ENCODE measurements at regions not wholly inside any gene's neighbourhood (a gene's known extent, or its start where the extent isn't known, plus 50 kb on each side); places are given as distances from the start of the nearest gene placed in this dataset.
"Not testable (repeated sequence)": the region's sequence is repeated elsewhere in the genome, so short reads cannot be mapped to it uniquely, and the experiment has no call there.

DNA sequence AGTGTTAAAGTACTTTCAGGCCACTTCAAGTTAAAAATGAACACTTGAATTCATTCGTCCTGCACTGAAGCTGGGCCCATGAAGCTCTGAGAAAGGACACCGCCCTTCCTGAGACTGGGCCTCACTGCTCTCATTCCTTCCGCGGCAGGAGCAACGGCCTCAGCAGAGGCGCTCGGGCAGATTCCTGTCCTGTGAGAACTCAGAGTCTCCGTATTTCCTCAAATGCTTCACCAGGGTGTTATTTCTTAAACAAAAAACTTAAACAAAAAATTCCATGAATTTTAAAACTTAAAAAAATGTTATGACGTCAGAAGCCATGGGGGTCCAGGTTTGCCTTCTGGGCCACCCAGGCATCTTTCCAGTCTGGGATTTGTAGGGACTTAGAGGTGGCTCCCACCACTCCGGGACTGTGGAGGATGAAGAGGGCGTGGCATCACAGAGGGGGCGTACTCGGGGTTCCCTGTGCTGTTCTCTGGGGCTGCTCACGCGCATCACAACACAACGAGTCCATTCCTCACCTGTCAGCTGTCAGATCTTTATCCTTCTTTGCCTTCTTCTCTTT is 115.9 kb upstream of the ASB18 start:
- no peak for DNase-seq
- no peak overlapping the region for H3K4me3 ChIP-seq (ENCODE audit: low read depth, low read length)
- TF ChIP-seq, protein P1, sequence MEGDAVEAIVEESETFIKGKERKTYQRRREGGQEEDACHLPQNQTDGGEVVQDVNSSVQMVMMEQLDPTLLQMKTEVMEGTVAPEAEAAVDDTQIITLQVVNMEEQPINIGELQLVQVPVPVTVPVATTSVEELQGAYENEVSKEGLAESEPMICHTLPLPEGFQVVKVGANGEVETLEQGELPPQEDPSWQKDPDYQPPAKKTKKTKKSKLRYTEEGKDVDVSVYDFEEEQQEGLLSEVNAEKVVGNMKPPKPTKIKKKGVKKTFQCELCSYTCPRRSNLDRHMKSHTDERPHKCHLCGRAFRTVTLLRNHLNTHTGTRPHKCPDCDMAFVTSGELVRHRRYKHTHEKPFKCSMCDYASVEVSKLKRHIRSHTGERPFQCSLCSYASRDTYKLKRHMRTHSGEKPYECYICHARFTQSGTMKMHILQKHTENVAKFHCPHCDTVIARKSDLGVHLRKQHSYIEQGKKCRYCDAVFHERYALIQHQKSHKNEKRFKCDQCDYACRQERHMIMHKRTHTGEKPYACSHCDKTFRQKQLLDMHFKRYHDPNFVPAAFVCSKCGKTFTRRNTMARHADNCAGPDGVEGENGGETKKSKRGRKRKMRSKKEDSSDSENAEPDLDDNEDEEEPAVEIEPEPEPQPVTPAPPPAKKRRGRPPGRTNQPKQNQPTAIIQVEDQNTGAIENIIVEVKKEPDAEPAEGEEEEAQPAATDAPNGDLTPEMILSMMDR (IDR thresholded peaks at IDR 0.05; ENCODE audit: low read depth, low read length), result no peak
- no peaks in the 10 kb centered on the region for H3K36me3 ChIP-seq
- no peak overlapping the region for H3K27ac ChIP-seq
- no peaks in the 10 kb centered on the region for H3K9me3 ChIP-seq (ENCODE audit: severe bottlenecking)
- peaks cover 37% of the 10 kb centered on the region for H3K27me3 ChIP-seq (ENCODE audit: insufficient read depth, low read depth, severe bottlenecking)

DNA sequence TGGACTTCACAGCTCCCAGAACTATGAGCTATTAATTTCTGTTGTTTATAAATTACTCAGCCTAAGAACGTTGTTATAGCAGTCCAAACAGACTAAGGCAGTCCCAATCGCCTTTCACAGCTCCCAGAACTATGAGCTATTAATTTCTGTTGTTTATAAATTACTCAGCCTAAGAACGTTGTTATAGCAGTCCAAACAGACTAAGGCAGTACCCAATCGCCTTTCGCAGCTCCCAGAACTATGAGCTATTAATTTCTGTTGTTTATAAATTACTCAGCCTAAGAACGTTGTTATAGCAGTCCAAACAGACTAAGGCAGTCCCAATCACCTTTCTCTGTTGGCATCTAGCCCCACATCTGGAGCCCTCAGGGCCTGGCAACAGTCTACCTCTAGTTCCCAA is 117.0 kb upstream of the ASB18 start:
- not testable (repeated sequence) for H3K9me3 ChIP-seq (ENCODE audit: severe bottlenecking)

DNA sequence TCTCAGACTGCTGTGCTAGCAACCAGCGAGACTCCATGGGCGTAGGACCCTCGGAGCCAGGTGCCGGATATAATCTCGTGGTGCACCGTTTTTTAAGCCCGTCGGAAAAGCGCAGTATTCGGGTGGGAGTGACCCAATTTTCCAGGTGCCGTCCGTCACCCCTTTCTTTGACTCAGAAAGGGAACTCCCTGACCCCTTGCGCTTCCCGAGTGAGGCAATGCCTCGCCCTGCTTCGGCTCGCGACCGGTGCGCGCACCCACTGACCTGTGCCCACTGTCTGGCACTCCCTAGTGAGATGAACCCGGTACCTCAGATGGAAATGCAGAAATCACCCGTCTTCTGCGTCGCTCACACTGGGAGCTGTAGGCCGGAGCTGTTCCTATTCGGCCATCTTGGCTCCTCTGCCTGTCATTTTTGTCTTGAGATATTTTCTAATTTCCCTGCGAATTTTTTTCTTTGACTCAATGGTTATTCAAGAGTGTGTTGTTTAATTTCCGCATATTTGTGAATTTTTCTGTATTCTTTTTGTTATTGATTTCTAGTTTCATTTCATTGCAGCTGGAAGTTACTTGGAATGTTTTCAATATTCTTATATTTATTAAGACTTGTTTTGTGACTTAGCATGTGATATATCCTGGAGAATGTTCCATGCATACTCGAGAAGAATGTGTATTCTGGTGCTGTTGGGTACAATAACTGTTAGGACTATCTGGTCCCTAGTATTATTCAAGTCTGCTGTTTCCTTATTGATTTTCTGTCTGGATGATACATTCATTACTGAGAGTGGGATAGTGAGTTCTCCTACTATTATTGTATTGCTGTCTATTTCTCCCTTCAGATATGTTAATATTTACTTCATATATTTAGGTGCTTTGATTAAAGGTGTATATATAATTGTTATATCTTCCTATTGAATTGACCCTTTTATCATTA is 125.3 kb upstream of the ASB18 start:
- H3K9me3 ChIP-seq (ENCODE audit: severe bottlenecking); DNase-seq; H3K36me3 ChIP-seq; H3K4me3 ChIP-seq (ENCODE audit: low read depth, low read length); H3K27ac ChIP-seq; H3K27me3 ChIP-seq (ENCODE audit: insufficient read depth, low read depth, severe bottlenecking): not testable (repeated sequence)

More for the DNA sequence above, 117.0 kb upstream of the ASB18 start:
- H3K4me3 ChIP-seq (ENCODE audit: low read depth, low read length); H3K27ac ChIP-seq; DNase-seq; H3K36me3 ChIP-seq: not testable (repeated sequence)
- peaks cover 32% of the 10 kb centered on the region for H3K27me3 ChIP-seq (ENCODE audit: insufficient read depth, low read depth, severe bottlenecking)

DNA sequence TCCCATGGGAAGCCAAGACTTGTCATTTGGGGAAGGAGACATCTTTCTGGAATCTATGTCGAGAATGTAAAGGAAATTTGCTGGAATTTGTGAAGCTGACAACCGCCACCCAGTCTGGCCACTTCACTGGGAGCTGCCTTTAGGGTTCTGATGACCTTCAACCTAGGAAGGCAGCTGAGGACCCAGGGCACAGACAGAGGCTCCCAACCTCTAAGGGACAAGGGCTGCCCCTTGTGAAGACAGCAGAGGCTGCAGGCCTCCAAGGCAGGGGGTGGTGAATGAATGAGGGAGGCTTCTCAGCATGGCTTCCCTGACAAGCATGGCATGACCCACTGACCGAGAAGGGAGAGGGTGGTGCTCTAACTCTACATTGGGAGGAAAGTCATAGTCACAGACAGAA is 128.9 kb upstream of the ASB18 start:
- H3K36me3 ChIP-seq, result no peaks in the 10 kb centered on the region
- TF ChIP-seq, protein P1 (IDR thresholded peaks at IDR 0.05; ENCODE audit: low read depth, low read length), result no peak
- H3K9me3 ChIP-seq (ENCODE audit: severe bottlenecking), result no peaks in the 10 kb centered on the region
- no peak for DNase-seq
- no peak overlapping the region for H3K4me3 ChIP-seq (ENCODE audit: low read depth, low read length)
- no peak overlapping the region for H3K27ac ChIP-seq
- H3K27me3 ChIP-seq (ENCODE audit: insufficient read depth, low read depth, severe bottlenecking), result peaks cover 22% of the 10 kb centered on the region

DNA sequence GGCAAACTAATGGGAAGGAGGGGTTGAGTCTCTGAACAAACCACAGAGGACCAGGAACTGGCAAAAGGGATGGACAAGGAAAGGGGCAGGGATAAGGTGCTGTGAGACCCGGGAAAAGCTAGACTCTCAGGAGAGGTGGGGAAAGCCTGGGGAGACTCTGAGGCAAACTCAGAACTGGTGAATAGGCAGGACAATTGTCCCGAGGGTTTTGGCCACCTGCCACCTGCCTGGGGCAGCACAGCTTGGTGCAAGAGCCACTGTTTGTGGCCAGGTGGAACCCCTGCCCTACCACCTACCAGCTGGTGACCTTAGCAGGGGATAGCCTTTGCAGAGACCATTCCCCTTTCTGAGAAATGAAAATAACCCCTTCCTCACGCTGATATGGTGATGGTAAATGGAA is 129.4 kb upstream of the ASB18 start:
- H3K36me3 ChIP-seq, result no peaks in the 10 kb centered on the region
- H3K27ac ChIP-seq, result no peak overlapping the region
- H3K4me3 ChIP-seq (ENCODE audit: low read depth, low read length), result no peak overlapping the region
- no peak for DNase-seq
- TF ChIP-seq, protein P1 (IDR thresholded peaks at IDR 0.05; ENCODE audit: low read depth, low read length), result no peak
- peaks cover 27% of the 10 kb centered on the region for H3K27me3 ChIP-seq (ENCODE audit: insufficient read depth, low read depth, severe bottlenecking)
- H3K9me3 ChIP-seq (ENCODE audit: severe bottlenecking), result no peaks in the 10 kb centered on the region

DNA sequence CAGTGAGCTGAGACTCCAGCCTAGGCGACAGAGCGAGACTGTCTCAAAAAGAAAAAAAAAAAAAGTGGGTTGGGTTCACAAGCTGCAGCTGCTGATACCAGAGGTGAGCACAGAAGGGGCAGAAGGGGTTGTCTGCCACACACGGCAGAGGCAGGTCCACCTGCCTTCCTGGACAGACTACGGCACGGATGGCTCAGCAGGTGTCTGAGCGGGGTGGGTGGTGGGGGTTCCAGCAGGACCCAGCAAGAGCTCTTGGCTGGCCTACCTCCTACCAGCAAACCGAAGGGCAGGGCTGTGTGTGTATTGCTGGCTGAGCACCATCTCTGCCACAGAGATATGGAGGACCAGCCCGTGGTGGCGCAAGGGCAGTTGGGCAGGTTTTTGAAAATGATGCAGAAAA is 130.4 kb upstream of the ASB18 start:
- Histone ChIP-seq H3K36me3 (no peaks in the 10 kb centered on the region), H3K9me3 (ENCODE audit: severe bottlenecking) (no peaks in the 10 kb centered on the region), H3K27me3 (ENCODE audit: insufficient read depth, low read depth, severe bottlenecking) (peaks cover 26% of the 10 kb centered on the region), H3K27ac (no peak overlapping the region), H3K4me3 (ENCODE audit: low read depth, low read length) (no peak overlapping the region)
- TF ChIP-seq, protein P1 (IDR thresholded peaks at IDR 0.05; ENCODE audit: low read depth, low read length), result no peak
- no peak for DNase-seq

Measured in WERI-Rb-1 (cell line).